ENCODE measurements at regions not wholly inside any gene's neighbourhood (a gene's known extent, or its start where the extent isn't known, plus 50 kb on each side); places are given as distances from the start of the nearest gene placed in this dataset.
A peak's percentile ranks its signal among the peaks of the same experiment; 100 is the strongest.

GRCh38 chr5:172506251-172506650, 51.9 kb upstream of the SH3PXD2B start:
- H3K18ac ChIP-seq (ENCODE audit: low read length), result peak overlapping the region; percentile 11
- H3K9ac ChIP-seq (ENCODE audit: low read depth, low read length, poor library complexity), result no peak overlapping the region
- H2BK12ac ChIP-seq (ENCODE audit: low read length), result no peak overlapping the region
- H3K79me1 ChIP-seq (ENCODE audit: low read depth, low read length), result no peaks in the 10 kb centered on the region
- DNase-seq (ENCODE audit: low spot score), result no peak
- no peak overlapping the region for H3K4ac ChIP-seq (ENCODE audit: low read length)
- H2BK120ac ChIP-seq (ENCODE audit: low read depth, low read length), result no peak overlapping the region
- no peak overlapping the region for H3K4me2 ChIP-seq (ENCODE audit: insufficient read depth, low read length, poor library complexity, severe bottlenecking)
- H3K14ac ChIP-seq (ENCODE audit: low read length), result no peak overlapping the region
- no peak overlapping the region for H2BK15ac ChIP-seq (ENCODE audit: low read length)
- peaks cover 0 to 3% (median 0%) of the 10 kb centered on the region in 3 experiments for H3K27me3 ChIP-seq (ENCODE audit: control insufficient read depth in 3 of 3, insufficient read depth in 3 of 3, low read depth in 1 of 3, low read length in 3 of 3)
- no peak overlapping the region for H3K23ac ChIP-seq (ENCODE audit: low read depth, low read length, poor library complexity)
- WGBS, 2 donors (ENCODE audit: extremely low coverage in 2 of 2, insufficient read length in 2 of 2, insufficient replicate concordance in 1 of 2), result no CpG with 5 or more reads among the region's 7 CpGs
- H3K4me1 ChIP-seq (ENCODE audit: control insufficient read depth in 2 of 2, insufficient read depth in 1 of 2, low read depth in 1 of 2, low read length in 2 of 2), result peaks cover 8 to 13% of the 10 kb centered on the region in 2 donors
- H3K27ac ChIP-seq (replicated peaks; ENCODE audit: low read length), result no peak overlapping the region
- no peak overlapping the region for H2AK5ac ChIP-seq (ENCODE audit: low read depth, low read length)
- H3K4me3 ChIP-seq (ENCODE audit: low read length in 2 of 2), result no peak overlapping the region
- H4K8ac ChIP-seq (ENCODE audit: low read depth, low read length), result no peak overlapping the region
- peaks cover 0 to under 1% of the 10 kb centered on the region in 2 donors for H3K9me3 ChIP-seq (replicated peaks in 1 of 2; ENCODE audit: control insufficient read depth in 2 of 2, insufficient read depth in 1 of 2, low read depth in 1 of 2, low read length in 2 of 2)
- H3K36me3 ChIP-seq (replicated peaks in 1 of 2; ENCODE audit: control insufficient read depth in 2 of 2, insufficient read depth in 2 of 2, low read length in 2 of 2), result no peaks in the 10 kb centered on the region
- no peak overlapping the region for H2BK5ac ChIP-seq (ENCODE audit: low read length)
- peak overlapping the region; percentile 6 for H2AFZ ChIP-seq (ENCODE audit: low read length)
- no peak overlapping the region for H4K91ac ChIP-seq (ENCODE audit: low read depth, low read length, poor library complexity)

- Histone ChIP-seq H3K4me2 (ENCODE audit: insufficient read depth, low read length, poor library complexity, severe bottlenecking) (no peak overlapping the region), H4K91ac (ENCODE audit: low read depth, low read length, poor library complexity) (no peak overlapping the region), H2BK12ac (ENCODE audit: low read length) (no peak overlapping the region), H3K14ac (ENCODE audit: low read length) (no peak overlapping the region), H3K36me3 (replicated peaks in 1 of 2; ENCODE audit: control insufficient read depth in 2 of 2, insufficient read depth in 2 of 2, low read length in 2 of 2) (no peaks in the 10 kb centered on the region), H4K8ac (ENCODE audit: low read depth, low read length) (no peak overlapping the region), H2BK5ac (ENCODE audit: low read length) (no peak overlapping the region), H3K4me1 (ENCODE audit: control insufficient read depth in 2 of 2, insufficient read depth in 1 of 2, low read depth in 1 of 2, low read length in 2 of 2) (peaks cover 8 to 13% of the 10 kb centered on the region in 2 donors), H2BK120ac (ENCODE audit: low read depth, low read length) (no peak overlapping the region), H2AFZ (ENCODE audit: low read length) (no peak overlapping the region), H3K9ac (ENCODE audit: low read depth, low read length, poor library complexity) (no peak overlapping the region), H3K27ac (replicated peaks; ENCODE audit: low read length) (no peak overlapping the region), H3K23ac (ENCODE audit: low read depth, low read length, poor library complexity) (no peak overlapping the region), H3K18ac (ENCODE audit: low read length) (no peak overlapping the region), H3K4ac (ENCODE audit: low read length) (no peak overlapping the region), H2BK15ac (ENCODE audit: low read length) (no peak overlapping the region), H3K4me3 (ENCODE audit: low read length in 2 of 2) (no peak overlapping the region), H3K27me3 (ENCODE audit: control insufficient read depth in 3 of 3, insufficient read depth in 3 of 3, low read depth in 1 of 3, low read length in 3 of 3) (peaks cover 0 to 3% (median 0%) of the 10 kb centered on the region in 3 experiments), H3K79me1 (ENCODE audit: low read depth, low read length) (no peaks in the 10 kb centered on the region), H3K9me3 (replicated peaks in 1 of 2; ENCODE audit: control insufficient read depth in 2 of 2, insufficient read depth in 1 of 2, low read depth in 1 of 2, low read length in 2 of 2) (no peaks in the 10 kb centered on the region), H2AK5ac (ENCODE audit: low read depth, low read length) (no peak overlapping the region)
- DNase-seq (ENCODE audit: low spot score), result no peak
- WGBS, 2 donors (ENCODE audit: extremely low coverage in 2 of 2, insufficient read length in 2 of 2, insufficient replicate concordance in 1 of 2), result no CpG with 5 or more reads among the region's 7 CpGs
These were observed 51.5 kb upstream of the SH3PXD2B start for GRCh38 chr5:172505845-172506244.

GRCh38 chr5:172505403-172505759, 51.1 kb upstream of the SH3PXD2B start:
- DNase-seq (ENCODE audit: low spot score), result no peak
- no peak overlapping the region for H3K14ac ChIP-seq (ENCODE audit: low read length)
- no peak overlapping the region for H2AFZ ChIP-seq (ENCODE audit: low read length)
- no peak overlapping the region for H3K27ac ChIP-seq (replicated peaks; ENCODE audit: low read length)
- H4K8ac ChIP-seq (ENCODE audit: low read depth, low read length), result no peak overlapping the region
- H2BK12ac ChIP-seq (ENCODE audit: low read length), result no peak overlapping the region
- H3K9ac ChIP-seq (ENCODE audit: low read depth, low read length, poor library complexity), result no peak overlapping the region
- H3K18ac ChIP-seq (ENCODE audit: low read length), result no peak overlapping the region
- H3K36me3 ChIP-seq (replicated peaks in 1 of 2; ENCODE audit: control insufficient read depth in 2 of 2, insufficient read depth in 2 of 2, low read length in 2 of 2), result no peaks in the 10 kb centered on the region
- no CpG with 5 or more reads among the region's 8 CpGs for WGBS, 2 donors (ENCODE audit: extremely low coverage in 2 of 2, insufficient read length in 2 of 2, insufficient replicate concordance in 1 of 2)
- no peak overlapping the region for H3K4me2 ChIP-seq (ENCODE audit: insufficient read depth, low read length, poor library complexity, severe bottlenecking)
- H3K23ac ChIP-seq (ENCODE audit: low read depth, low read length, poor library complexity), result no peak overlapping the region
- H3K27me3 ChIP-seq (ENCODE audit: control insufficient read depth in 3 of 3, insufficient read depth in 3 of 3, low read depth in 1 of 3, low read length in 3 of 3), result peaks cover 0 to 3% (median 0%) of the 10 kb centered on the region in 3 experiments
- H3K4me3 ChIP-seq (ENCODE audit: low read length in 2 of 2), result no peak overlapping the region
- no peaks in the 10 kb centered on the region for H3K79me1 ChIP-seq (ENCODE audit: low read depth, low read length)
- no peak overlapping the region for H3K4ac ChIP-seq (ENCODE audit: low read length)
- no peak overlapping the region for H2AK5ac ChIP-seq (ENCODE audit: low read depth, low read length)
- no peaks in the 10 kb centered on the region for H3K9me3 ChIP-seq (replicated peaks in 1 of 2; ENCODE audit: control insufficient read depth in 2 of 2, insufficient read depth in 1 of 2, low read depth in 1 of 2, low read length in 2 of 2)
- H4K91ac ChIP-seq (ENCODE audit: low read depth, low read length, poor library complexity), result no peak overlapping the region
- no peak overlapping the region for H2BK120ac ChIP-seq (ENCODE audit: low read depth, low read length)
- no peak overlapping the region for H2BK15ac ChIP-seq (ENCODE audit: low read length)
- peaks cover 8 to 13% of the 10 kb centered on the region in 2 donors for H3K4me1 ChIP-seq (ENCODE audit: control insufficient read depth in 2 of 2, insufficient read depth in 1 of 2, low read depth in 1 of 2, low read length in 2 of 2)
- H2BK5ac ChIP-seq (ENCODE audit: low read length), result no peak overlapping the region

- Histone ChIP-seq H4K8ac (ENCODE audit: low read depth, low read length) (no peak overlapping the region), H3K14ac (ENCODE audit: low read length) (no peak overlapping the region), H2BK15ac (ENCODE audit: low read length) (no peak overlapping the region), H3K9me3 (replicated peaks in 1 of 2; ENCODE audit: control insufficient read depth in 2 of 2, insufficient read depth in 1 of 2, low read depth in 1 of 2, low read length in 2 of 2) (no peaks in the 10 kb centered on the region), H3K23ac (ENCODE audit: low read depth, low read length, poor library complexity) (no peak overlapping the region), H2AK5ac (ENCODE audit: low read depth, low read length) (no peak overlapping the region), H3K27me3 (ENCODE audit: control insufficient read depth in 3 of 3, insufficient read depth in 3 of 3, low read depth in 1 of 3, low read length in 3 of 3) (peaks cover 0 to 3% (median 0%) of the 10 kb centered on the region in 3 experiments), H2AFZ (ENCODE audit: low read length) (peak overlapping the region; percentile 77), H3K4me2 (ENCODE audit: insufficient read depth, low read length, poor library complexity, severe bottlenecking) (no peak overlapping the region), H3K18ac (ENCODE audit: low read length) (no peak overlapping the region), H3K79me1 (ENCODE audit: low read depth, low read length) (no peaks in the 10 kb centered on the region), H2BK5ac (ENCODE audit: low read length) (no peak overlapping the region), H4K91ac (ENCODE audit: low read depth, low read length, poor library complexity) (no peak overlapping the region), H3K4ac (ENCODE audit: low read length) (no peak overlapping the region), H3K9ac (ENCODE audit: low read depth, low read length, poor library complexity) (no peak overlapping the region), H2BK120ac (ENCODE audit: low read depth, low read length) (no peak overlapping the region), H3K4me3 (ENCODE audit: low read length in 2 of 2) (no peak overlapping the region), H3K36me3 (replicated peaks in 1 of 2; ENCODE audit: control insufficient read depth in 2 of 2, insufficient read depth in 2 of 2, low read length in 2 of 2) (no peaks in the 10 kb centered on the region), H2BK12ac (ENCODE audit: low read length) (no peak overlapping the region), H3K4me1 (ENCODE audit: control insufficient read depth in 2 of 2, insufficient read depth in 1 of 2, low read depth in 1 of 2, low read length in 2 of 2) (peaks cover 8 to 13% of the 10 kb centered on the region in 2 donors), H3K27ac (replicated peaks; ENCODE audit: low read length) (no peak overlapping the region)
- DNase-seq (ENCODE audit: low spot score), result no peak
- WGBS, 2 donors (ENCODE audit: extremely low coverage in 2 of 2, insufficient read length in 2 of 2, insufficient replicate concordance in 1 of 2), result no CpG with 5 or more reads among the region's 4 CpGs
These were observed 50.5 kb upstream of the SH3PXD2B start for GRCh38 chr5:172504701-172505402.

Measured in neuronal stem cell (in vitro differentiated cells).